HG02610 (cell line): ENCODE measurements at regions not wholly inside any gene's neighbourhood (a gene's known extent, or its start where the extent isn't known, plus 50 kb on each side); places are given as distances from the start of the nearest gene placed in this dataset.
A peak's percentile ranks its signal among the peaks of the same experiment; 100 is the strongest.
"Not testable (repeated sequence)": the region's sequence is repeated elsewhere in the genome, so short reads cannot be mapped to it uniquely, and the experiment has no call there.

ENCODE experiments used
- ATAC-seq: cut with Tn5 transposase; IDR thresholded peaks from one replicate; pipeline ENCODE4 v1.9.1; 2021; ENCODE audit warnings: mild to moderate bottlenecking, moderate library complexity; ENCODE audit not compliant: unreplicated experiment

- ATAC-seq = no peak
Measured at GRCh38 chrX:93468075-93468474, 205.3 kb downstream of the NAP1L3 start.

- ATAC-seq = no peak
Measured at GRCh38 chrX:93466383-93466782, 207.0 kb downstream of the NAP1L3 start.

GRCh38 chrX:93461060-93461459 lies 212.3 kb downstream of the NAP1L3 start:
- no peak for ATAC-seq

- ATAC-seq = no peak
Measured at GRCh38 chrX:93454509-93454908, 218.9 kb downstream of the NAP1L3 start.

GRCh38 chrX:93434721-93435120 lies 238.7 kb downstream of the NAP1L3 start:
- ATAC-seq = not testable (repeated sequence)

GRCh38 chrX:93428497-93428896 lies 244.9 kb downstream of the NAP1L3 start:
- ATAC-seq = no peak

- ATAC-seq = peak; percentile 83
Measured at GRCh38 chrX:93422693-93423092, 250.7 kb downstream of the NAP1L3 start.

GRCh38 chrX:93420525-93421082 lies 252.8 kb downstream of the NAP1L3 start:
- ATAC-seq = no peak

GRCh38 chrX:93420090-93420489 lies 253.3 kb downstream of the NAP1L3 start:
- ATAC-seq = no peak

- no peak for ATAC-seq
Measured at GRCh38 chrX:93419642-93420041, 253.7 kb downstream of the NAP1L3 start.

GRCh38 chrX:93404121-93404520 lies 269.3 kb downstream of the NAP1L3 start:
- no peak for ATAC-seq

GRCh38 chrX:93354651-93355050 lies 318.7 kb downstream of the NAP1L3 start:
- ATAC-seq = no peak

GRCh38 chrX:93346309-93346708 lies 327.1 kb downstream of the NAP1L3 start:
- ATAC-seq = no peak

- ATAC-seq = not testable (repeated sequence)
Measured at GRCh38 chrX:93344287-93344686, 329.1 kb downstream of the NAP1L3 start.

- no peak for ATAC-seq
Measured at GRCh38 chrX:93332329-93332728, 341.0 kb downstream of the NAP1L3 start.

- no peak for ATAC-seq
Measured at GRCh38 chrX:93322110-93322509, 351.3 kb downstream of the NAP1L3 start.

GRCh38 chrX:93319609-93320008 lies 353.8 kb downstream of the NAP1L3 start:
- no peak for ATAC-seq
